HG03064 (cell line): ENCODE measurements at regions not wholly inside any gene's neighbourhood (a gene's known extent, or its start where the extent isn't known, plus 50 kb on each side); places are given as distances from the start of the nearest gene placed in this dataset.

ENCODE experiments used
- ATAC-seq: cut with Tn5 transposase; IDR thresholded peaks from one replicate; pipeline ENCODE4 v1.9.1; 2021; ENCODE audit warnings: low read depth; ENCODE audit not compliant: unreplicated experiment

DNA sequence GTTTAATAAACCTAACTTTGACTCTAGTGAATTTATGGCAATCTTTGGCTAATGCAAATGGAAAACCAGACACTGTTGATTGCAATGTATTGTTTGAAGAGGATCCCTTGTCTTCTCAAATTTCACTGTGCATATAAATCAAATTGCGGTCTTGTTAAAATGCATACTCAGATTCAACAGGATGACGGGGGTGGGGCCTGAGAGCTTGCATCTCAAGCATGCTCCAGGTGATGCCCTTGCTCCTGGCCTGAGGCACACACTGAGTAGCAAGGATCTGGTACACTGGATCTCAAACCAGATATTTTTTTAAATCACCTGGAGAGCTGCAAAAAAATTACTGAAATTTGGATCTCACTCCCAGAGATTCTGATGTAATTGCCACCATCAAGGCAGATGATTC, 463.7 kb downstream of the DNAH5 start:
- ATAC-seq = no peak

DNA sequence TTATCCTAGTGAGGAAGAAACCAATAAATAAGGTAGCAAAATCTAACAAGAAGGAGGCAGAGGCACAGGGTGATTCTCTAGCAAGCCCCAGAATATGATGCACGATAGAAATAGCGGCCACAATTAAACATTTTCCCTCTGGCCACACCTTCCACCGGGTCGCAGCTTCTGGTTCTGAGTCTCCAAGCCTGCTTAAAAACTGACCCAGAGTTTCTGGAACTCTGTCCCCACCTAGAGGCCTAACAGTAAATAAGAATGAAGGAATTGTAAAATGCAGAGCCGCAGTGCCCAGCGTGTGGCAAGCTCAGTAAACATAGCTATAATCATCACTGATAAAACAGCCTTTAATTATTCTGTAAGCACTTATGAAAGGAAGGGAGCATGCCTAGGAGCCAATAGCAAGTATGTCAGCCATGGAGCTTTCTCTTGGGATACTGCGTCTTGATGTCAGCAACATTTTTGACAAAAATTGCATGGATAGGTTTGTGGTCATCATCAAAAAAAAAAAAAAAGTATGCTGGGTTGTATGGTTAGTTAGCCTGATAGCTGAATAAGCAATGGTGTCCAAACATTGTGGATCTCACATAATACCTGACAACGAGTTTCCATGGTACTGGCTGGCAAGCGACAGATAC, 465.5 kb downstream of the DNAH5 start:
- no peak for ATAC-seq

- ATAC-seq = no peak
These were observed 467.3 kb downstream of the DNAH5 start for GRCh38 chr5:13477118-13477737.

DNA sequence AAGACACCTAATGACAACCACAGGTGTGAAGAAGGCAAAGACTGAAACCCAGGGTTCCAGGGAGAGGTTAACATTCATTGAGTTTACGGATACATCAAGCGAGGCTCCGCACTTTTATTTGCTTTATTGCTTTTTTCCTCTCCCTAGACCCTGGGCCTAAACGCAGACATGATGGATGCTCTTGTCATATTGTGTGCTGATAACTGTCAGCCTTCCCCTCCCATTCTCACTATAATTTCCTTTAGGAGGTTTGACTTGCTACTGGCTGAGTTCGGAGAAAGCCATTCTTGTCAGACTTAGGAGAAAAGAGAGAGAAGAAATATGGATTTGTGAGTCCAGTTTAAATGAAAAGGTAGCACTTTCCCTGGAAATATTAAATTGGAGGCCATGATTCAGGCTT, 471.6 kb downstream of the DNAH5 start:
- no peak for ATAC-seq

- ATAC-seq = no peak
These were observed 473.5 kb downstream of the DNAH5 start for GRCh38 chr5:13470975-13471374.

GRCh38 chr5:13470263-13470662, 474.2 kb downstream of the DNAH5 start:
- ATAC-seq = no peak

- ATAC-seq = no peak
These were observed 479.8 kb downstream of the DNAH5 start for GRCh38 chr5:13464532-13465193.

DNA sequence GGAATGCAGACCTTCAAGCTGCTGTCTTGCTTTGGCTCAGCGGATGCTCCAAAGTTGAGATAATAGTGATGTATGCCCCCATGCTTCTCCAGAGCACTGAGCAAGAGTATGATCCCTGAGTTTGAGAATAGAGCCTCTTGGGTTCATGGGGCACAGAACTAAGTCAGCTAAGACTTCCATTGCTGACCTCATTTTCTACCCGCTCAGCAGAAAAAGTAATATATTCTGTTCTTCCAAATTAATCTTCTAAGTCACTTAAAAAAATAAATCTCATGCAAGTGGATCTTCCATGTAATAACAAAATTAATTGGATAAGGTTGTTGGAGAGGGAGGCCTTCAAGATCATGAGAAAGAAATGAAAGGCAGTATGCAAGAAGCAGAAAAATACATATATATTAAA, 483.9 kb downstream of the DNAH5 start:
- ATAC-seq = no peak

DNA sequence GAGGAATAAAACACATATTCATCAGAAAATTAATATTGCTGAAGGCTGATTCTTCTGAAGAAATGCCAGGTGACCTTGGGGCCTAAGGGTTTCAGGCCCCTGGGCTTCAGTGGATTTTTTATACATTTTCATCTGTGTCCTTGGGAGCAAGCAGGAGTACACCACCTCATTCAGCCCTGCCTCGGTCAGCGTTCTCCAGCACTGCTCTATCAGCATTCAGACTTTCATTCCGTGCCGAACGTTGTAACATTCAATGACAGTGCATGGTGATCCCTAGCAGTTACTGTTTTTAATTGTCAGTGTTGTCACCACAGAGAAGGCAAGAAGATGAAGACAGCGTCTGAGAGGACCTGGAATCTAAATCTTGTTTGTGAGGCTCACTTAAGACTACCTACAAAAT, 490.4 kb downstream of the DNAH5 start:
- ATAC-seq = no peak

DNA sequence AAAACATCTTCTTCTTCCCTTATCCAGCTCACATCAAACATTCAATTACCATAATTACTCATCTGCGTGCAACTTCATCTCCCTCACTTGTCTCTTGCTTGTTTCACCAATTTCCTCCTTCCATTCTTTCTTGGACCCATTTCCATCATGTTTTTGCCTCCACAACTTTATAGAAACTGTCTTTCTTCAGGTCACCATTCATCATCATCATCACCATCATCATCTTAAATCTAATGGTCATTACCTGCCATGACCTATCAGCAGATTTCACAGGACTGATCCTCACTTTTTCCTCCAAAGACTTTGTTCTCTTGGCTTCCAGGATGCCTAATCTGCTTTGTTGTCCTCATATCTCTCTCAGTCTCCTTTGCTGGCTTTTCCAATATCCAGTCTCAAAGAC, 495.6 kb downstream of the DNAH5 start:
- no peak for ATAC-seq

DNA sequence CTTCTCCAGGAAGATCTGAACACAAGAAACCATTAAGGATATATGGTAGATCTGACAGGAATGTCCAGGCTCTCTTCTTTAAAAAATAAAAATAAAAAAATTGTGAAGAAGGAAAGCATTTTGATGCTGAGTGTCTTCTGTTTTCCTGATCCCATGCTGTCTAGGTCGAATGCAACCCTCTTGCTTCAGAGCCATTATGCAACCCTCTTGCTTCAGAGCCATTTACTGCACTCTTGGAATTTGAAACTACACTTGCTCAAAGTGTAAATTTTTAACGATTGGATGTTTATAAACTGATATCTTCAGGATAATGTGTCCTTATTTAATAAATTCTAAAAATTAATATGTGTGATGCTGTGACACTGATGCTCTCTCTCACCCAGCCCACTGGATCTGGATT, 505.1 kb downstream of the DNAH5 start:
- ATAC-seq = no peak

DNA sequence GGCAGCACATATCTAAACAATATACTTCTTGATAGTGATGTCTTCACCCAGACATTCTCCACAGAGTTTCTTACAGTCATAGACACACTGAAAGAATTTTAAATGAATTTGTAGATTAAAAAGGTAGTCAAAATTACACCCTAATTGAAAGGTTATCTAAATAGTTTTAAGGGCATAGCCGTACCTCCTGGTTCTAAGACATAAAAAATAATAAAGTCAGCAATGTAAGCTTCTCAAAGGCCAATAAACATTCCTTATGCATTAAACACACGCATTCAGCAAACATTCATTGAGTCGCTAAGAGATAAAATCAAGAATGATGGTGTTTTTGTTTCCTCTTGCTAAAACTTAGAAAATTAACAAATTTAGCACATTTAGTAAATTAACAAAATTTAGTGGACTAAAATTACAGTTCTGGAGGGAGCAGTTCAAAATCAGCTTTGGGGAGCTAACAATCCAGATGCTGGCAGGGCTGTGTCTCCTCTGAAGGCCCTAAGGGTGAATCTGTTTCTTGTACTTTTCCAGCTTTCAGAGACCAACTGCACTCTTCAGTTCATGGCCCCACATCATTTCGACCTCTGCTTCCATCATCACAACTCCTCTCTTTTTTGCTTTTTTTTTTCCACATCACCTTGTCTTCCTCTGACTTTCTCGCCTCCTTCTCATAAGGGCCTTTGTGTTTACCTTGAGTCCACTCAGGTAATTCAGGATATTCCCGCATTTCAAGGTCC, 516.5 kb downstream of the DNAH5 start:
- no peak for ATAC-seq

DNA sequence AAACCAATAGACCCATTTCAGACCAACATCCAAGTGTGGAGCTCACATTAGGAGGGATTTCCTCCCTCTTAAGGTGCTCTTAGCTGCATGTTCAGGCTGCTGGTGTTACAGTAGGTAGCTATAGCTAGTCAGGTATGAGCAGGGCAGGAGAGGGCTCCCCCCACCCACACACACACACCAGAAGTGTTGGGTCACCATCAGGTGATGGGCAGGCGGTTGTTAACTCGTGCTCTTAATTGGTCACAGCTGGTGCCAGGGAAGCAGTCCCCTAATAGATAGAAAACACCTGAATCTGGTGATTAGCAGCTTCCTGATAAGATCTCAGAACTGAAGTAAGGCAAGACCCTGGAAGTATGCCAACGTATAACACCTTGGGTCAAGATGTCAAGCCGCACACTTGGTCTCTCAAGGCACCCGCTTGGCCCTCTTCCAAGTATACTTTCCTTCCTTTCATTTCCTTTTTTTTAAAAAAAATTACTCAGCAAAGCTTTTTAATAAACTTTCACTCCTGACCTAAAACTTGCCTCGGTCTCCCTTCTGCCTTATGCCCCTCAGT, 532.4 kb downstream of the DNAH5 start:
- ATAC-seq = no peak

DNA sequence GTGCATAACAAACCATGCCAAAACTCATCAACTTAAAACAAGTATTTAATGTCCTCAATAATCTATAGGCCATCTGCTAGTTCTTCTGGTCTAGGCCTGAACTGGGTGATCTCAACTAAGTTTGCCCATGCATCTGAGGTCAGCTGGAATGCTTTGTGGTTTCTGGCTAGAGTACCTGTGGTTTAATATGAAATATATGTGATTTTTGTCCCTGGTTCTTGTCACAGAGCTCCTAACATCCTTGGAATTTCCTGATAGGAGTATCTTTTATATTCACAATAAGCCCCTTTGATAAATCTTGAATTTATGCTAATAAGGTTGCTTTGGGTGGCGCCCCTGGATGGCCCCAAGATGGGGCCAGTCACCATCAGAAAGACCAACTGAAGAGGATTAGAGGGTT, 535.9 kb downstream of the DNAH5 start:
- ATAC-seq = no peak

- no peak for ATAC-seq
These were observed 541.1 kb downstream of the DNAH5 start for GRCh38 chr5:13403351-13403750.

- ATAC-seq = no peak
These were observed 559.4 kb downstream of the DNAH5 start for GRCh38 chr5:13385066-13385465.

DNA sequence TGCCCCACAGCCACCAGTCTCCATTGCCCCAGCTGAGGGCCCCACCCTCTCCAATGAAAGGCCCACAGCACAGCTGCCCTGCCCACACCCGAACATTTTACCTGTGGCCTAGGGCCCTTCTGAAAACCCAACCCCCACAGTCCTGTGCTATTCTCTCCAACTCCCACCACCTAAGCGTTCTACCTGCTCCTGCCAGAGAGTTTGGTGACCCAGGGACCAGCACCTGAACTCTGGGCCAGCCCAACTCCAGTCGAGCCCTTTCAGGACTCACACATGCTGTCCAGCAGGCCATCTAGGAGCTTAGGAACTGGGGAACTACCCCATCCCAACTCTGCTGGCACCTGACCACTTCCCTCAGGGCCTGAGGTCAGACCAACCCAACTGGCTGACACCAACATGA, 562.3 kb downstream of the DNAH5 start:
- ATAC-seq = no peak

DNA sequence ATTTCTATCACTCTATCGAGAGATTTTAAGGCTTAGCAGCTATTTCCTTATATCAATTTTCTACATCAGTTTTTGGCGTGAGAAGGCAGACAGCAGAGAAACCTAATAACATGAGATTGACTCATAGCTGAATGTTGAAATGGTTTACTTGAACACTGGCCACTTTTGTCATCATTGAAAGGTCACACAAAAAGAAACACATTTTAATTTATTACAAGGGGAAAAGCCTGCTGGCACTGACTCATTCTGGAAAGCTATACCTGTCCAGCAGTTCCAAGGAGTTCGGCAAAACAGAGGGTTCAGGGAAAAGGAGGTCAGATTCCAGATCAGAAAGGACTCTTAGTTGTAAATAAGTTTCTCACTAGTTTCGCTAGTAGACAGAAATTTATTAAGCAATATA, 566.4 kb downstream of the DNAH5 start:
- ATAC-seq = no peak

GRCh38 chr5:13359344-13359743, 585.1 kb downstream of the DNAH5 start:
- no peak for ATAC-seq

- ATAC-seq = no peak
These were observed 586.1 kb downstream of the DNAH5 start for GRCh38 chr5:13358342-13358741.

GRCh38 chr5:13357929-13358328, 586.6 kb downstream of the DNAH5 start:
- no peak for ATAC-seq
